Endodermal cell (in vitro differentiated cells): ENCODE measurements at regions not wholly inside any gene's neighbourhood (a gene's known extent, or its start where the extent isn't known, plus 50 kb on each side); places are given as distances from the start of the nearest gene placed in this dataset.

ENCODE experiments used
- DNase-seq: peaks from one replicate; pipeline ENCODE4 v3.0.0-alpha.2; 2017
- H3K27ac ChIP-seq: 2 replicates; pipeline ENCODE4 v1.5.1; 2013; ENCODE audit warnings: mild to moderate bottlenecking, low read depth, low read length, moderate library complexity
- H3K27me3 ChIP-seq: 2 replicates; pipeline ENCODE4 v1.6.1; 2013; ENCODE audit warnings: mild to moderate bottlenecking, low read length, moderate library complexity; ENCODE audit not compliant: insufficient read depth, control insufficient read depth, poor library complexity, severe bottlenecking
- H3K36me3 ChIP-seq: 2 replicates; pipeline ENCODE4 v1.7.0; 2013; ENCODE audit warnings: mild to moderate bottlenecking, low read length, moderate library complexity; ENCODE audit not compliant: control insufficient read depth, insufficient read depth
- H3K4me1 ChIP-seq: one replicate; pipeline ENCODE4 v1.7.0; 2013; ENCODE audit warnings: low read length; ENCODE audit not compliant: control insufficient read depth, insufficient read depth
- H3K4me3 ChIP-seq: 2 replicates; pipeline ENCODE4 v1.5.1; 2013; ENCODE audit warnings: mild to moderate bottlenecking, low read length, moderate library complexity
- H3K9ac ChIP-seq: 2 replicates; pipeline ENCODE4 v1.6.1; 2013; ENCODE audit warnings: mild to moderate bottlenecking, low read length, moderate library complexity; ENCODE audit not compliant: poor library complexity, severe bottlenecking; ENCODE audit errors: extremely low read depth
- H3K9me3 ChIP-seq: 2 replicates; pipeline ENCODE4 v1.6.1; 2013; ENCODE audit warnings: mild to moderate bottlenecking, low read length, moderate library complexity; ENCODE audit not compliant: control insufficient read depth
- H3K27ac Mint-ChIP-seq: 2 replicates; pipeline ENCODE4 v1.8.0; 2020; ENCODE audit warnings: mixed read lengths
- H3K27me3 Mint-ChIP-seq: 2 replicates; pipeline ENCODE4 v1.8.0; 2021; ENCODE audit warnings: mild to moderate bottlenecking, mixed read lengths; ENCODE audit not compliant: insufficient read depth
- H3K36me3 Mint-ChIP-seq: 2 replicates; pipeline ENCODE4 v1.8.0; 2020; ENCODE audit warnings: low read depth, mixed read lengths
- H3K4me1 Mint-ChIP-seq: 2 replicates; pipeline ENCODE4 v1.8.0; 2020; ENCODE audit warnings: mixed read lengths
- H3K4me3 Mint-ChIP-seq: 2 replicates; pipeline ENCODE4 v1.8.0; 2020; ENCODE audit warnings: mild to moderate bottlenecking, moderate library complexity, mixed read lengths
- H3K9me3 Mint-ChIP-seq: 2 replicates; pipeline ENCODE4 v1.8.0; 2020; ENCODE audit warnings: mild to moderate bottlenecking, mixed read lengths
- WGBS, 2 experiments: methylation state at CpG; one replicate each; pipeline versions ENCODE4 v1.1.5 to v1.1.7; 2013; ENCODE audit warnings: missing lambda C conversion rate in 2 of 2, mixed read lengths in 1 of 2; ENCODE audit not compliant: insufficient coverage in 1 of 2, insufficient read length in 1 of 2; 5-methylcytosine and 5-hydroxymethylcytosine counted together
- TF ChIP-seq, protein P1 (sequence below): fragments of 200-600 bp; sonication (generic); conservative IDR thresholded peaks from 2 replicates; pipeline ENCODE4 v1.5.0; 2021; ENCODE audit warnings: antibody characterized with exemption, mild to moderate bottlenecking

DNA sequence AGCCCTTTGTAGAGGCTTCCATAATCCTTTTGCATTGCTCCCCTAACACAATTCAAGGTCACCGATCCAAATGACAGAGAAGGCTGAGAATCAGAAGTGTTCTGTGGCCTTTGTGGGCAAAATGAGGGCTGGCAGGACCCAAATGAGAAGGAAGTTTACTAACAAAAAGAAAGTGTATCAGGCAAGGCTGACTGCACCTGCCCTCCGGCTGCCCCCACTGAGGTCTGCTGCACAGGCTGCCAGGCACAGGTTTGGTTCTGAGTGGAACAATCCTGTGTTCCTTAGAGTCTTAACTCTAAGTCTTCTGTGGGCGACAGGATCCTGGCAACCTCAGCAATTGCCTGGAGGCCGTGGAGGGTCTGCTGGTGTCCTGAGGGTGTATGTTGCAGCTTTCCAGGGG lies 568.5 kb downstream of the CMPK2 start:
- H3K27me3 Mint-ChIP-seq: no peaks in the 10 kb centered on the region
- no peaks in the 10 kb centered on the region for H3K36me3 ChIP-seq
- no peak for DNase-seq
- H3K36me3 Mint-ChIP-seq: no peaks in the 10 kb centered on the region
- no peaks in the 10 kb centered on the region for H3K4me1 ChIP-seq
- H3K27ac ChIP-seq: no peak overlapping the region
- no peaks in the 10 kb centered on the region for H3K27me3 ChIP-seq
- TF ChIP-seq, protein P1, sequence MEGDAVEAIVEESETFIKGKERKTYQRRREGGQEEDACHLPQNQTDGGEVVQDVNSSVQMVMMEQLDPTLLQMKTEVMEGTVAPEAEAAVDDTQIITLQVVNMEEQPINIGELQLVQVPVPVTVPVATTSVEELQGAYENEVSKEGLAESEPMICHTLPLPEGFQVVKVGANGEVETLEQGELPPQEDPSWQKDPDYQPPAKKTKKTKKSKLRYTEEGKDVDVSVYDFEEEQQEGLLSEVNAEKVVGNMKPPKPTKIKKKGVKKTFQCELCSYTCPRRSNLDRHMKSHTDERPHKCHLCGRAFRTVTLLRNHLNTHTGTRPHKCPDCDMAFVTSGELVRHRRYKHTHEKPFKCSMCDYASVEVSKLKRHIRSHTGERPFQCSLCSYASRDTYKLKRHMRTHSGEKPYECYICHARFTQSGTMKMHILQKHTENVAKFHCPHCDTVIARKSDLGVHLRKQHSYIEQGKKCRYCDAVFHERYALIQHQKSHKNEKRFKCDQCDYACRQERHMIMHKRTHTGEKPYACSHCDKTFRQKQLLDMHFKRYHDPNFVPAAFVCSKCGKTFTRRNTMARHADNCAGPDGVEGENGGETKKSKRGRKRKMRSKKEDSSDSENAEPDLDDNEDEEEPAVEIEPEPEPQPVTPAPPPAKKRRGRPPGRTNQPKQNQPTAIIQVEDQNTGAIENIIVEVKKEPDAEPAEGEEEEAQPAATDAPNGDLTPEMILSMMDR: no peak
- no peak overlapping the region for H3K4me3 Mint-ChIP-seq
- peaks cover 25% of the 10 kb centered on the region for H3K9me3 Mint-ChIP-seq
- H3K9ac ChIP-seq: no peak overlapping the region
- H3K27ac Mint-ChIP-seq: no peak overlapping the region
- 87 to 100% methylated on average over 1 to 4 of the region's 4 CpGs for WGBS, 2 experiments
- peaks cover 2% of the 10 kb centered on the region for H3K4me1 Mint-ChIP-seq
- H3K4me3 ChIP-seq: no peak overlapping the region
- no peaks in the 10 kb centered on the region for H3K9me3 ChIP-seq

DNA sequence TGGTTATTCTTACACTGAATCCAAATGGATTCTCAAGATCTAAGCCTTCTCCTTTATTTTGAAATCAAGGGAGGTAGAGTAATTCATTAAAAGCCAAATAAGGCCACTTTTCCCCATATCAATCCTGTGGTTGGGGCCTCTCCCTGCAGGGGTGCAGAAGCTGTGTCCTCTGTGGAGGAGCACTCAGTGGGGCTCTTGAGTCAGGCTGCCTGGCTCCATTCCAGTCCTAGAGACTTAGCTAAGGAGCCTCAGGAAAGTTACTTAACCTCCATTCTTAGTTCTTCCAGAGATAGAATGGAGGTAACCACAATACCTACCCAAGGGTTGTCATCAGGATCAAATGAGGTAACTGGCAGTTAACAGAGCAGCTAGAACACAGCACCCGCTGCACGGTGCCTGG lies 564.3 kb downstream of the CMPK2 start:
- no peaks in the 10 kb centered on the region for H3K9me3 ChIP-seq
- Mint-ChIP-seq H3K9me3 (peaks cover 4% of the 10 kb centered on the region), H3K4me1 (peaks cover 2% of the 10 kb centered on the region), H3K4me3 (no peak overlapping the region), H3K27me3 (no peaks in the 10 kb centered on the region), H3K36me3 (no peaks in the 10 kb centered on the region), H3K27ac (no peak overlapping the region)
- no peak overlapping the region for H3K4me3 ChIP-seq
- TF ChIP-seq, protein P1: no peak
- no peaks in the 10 kb centered on the region for H3K36me3 ChIP-seq
- no peak for DNase-seq
- no peak overlapping the region for H3K27ac ChIP-seq
- no peak overlapping the region for H3K9ac ChIP-seq
- no peaks in the 10 kb centered on the region for H3K4me1 ChIP-seq
- no peaks in the 10 kb centered on the region for H3K27me3 ChIP-seq
- 88 to 93% methylated on average over 2 of the region's 2 CpGs for WGBS, 2 experiments

DNA sequence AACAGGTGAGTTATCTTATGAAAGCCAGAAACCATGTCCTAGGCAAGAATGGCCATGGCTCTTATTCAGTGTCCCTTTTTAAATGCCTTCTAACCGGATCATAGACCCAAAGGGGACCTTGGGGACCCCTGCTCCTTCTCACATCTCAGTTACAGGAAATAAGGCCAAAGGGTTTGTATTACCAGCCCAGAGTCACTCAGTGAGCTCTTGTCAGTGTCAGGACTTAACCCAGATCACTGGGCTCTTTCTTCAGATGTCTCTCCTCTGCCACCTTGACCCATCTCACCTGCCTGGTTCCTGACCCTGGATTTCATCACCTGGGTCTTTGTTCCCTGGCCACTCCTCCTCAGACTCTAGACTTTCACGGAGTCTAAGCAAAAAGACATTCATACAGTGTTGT lies 556.7 kb downstream of the CMPK2 start:
- Mint-ChIP-seq H3K36me3 (no peaks in the 10 kb centered on the region), H3K27me3 (no peaks in the 10 kb centered on the region), H3K27ac (no peak overlapping the region), H3K9me3 (peaks cover 2% of the 10 kb centered on the region), H3K4me3 (no peak overlapping the region), H3K4me1 (peaks cover 4% of the 10 kb centered on the region)
- Histone ChIP-seq H3K27ac (peak overlapping the region; percentile 82), H3K4me1 (peaks cover 3% of the 10 kb centered on the region), H3K4me3 (no peak overlapping the region), H3K36me3 (no peaks in the 10 kb centered on the region), H3K27me3 (no peaks in the 10 kb centered on the region), H3K9ac (no peak overlapping the region), H3K9me3 (no peaks in the 10 kb centered on the region)
- TF ChIP-seq, protein P1: no peak
- 92 to 100% methylated on average over 1 to 2 of the region's 2 CpGs for WGBS, 2 experiments
- DNase-seq: no peak
